ENCODE measurements at regions not wholly inside any gene's neighbourhood (a gene's known extent, or its start where the extent isn't known, plus 50 kb on each side); places are given as distances from the start of the nearest gene placed in this dataset.

- TF ChIP-seq ZFX (IDR thresholded peaks at IDR 0.05; ENCODE audit: borderline replicate concordance) = no peak
- H3K27ac ChIP-seq = no peak overlapping the region
Measured at GRCh38 chr3:31291818-31292217, 240.9 kb upstream of the STT3B start.

GRCh38 chr3:31294430-31295149 is 238.1 kb upstream of the STT3B start:
- TF ChIP-seq ZFX (IDR thresholded peaks at IDR 0.05; ENCODE audit: borderline replicate concordance) = no peak
- TF ChIP-seq, protein P1, sequence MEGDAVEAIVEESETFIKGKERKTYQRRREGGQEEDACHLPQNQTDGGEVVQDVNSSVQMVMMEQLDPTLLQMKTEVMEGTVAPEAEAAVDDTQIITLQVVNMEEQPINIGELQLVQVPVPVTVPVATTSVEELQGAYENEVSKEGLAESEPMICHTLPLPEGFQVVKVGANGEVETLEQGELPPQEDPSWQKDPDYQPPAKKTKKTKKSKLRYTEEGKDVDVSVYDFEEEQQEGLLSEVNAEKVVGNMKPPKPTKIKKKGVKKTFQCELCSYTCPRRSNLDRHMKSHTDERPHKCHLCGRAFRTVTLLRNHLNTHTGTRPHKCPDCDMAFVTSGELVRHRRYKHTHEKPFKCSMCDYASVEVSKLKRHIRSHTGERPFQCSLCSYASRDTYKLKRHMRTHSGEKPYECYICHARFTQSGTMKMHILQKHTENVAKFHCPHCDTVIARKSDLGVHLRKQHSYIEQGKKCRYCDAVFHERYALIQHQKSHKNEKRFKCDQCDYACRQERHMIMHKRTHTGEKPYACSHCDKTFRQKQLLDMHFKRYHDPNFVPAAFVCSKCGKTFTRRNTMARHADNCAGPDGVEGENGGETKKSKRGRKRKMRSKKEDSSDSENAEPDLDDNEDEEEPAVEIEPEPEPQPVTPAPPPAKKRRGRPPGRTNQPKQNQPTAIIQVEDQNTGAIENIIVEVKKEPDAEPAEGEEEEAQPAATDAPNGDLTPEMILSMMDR (IDR thresholded peaks at IDR 0.05) = no peak
- H3K27ac ChIP-seq = no peak overlapping the region

GRCh38 chr3:31295150-31295765 is 237.5 kb upstream of the STT3B start:
- no peak overlapping the region for H3K27ac ChIP-seq
- no peak for TF ChIP-seq ZFX (IDR thresholded peaks at IDR 0.05; ENCODE audit: borderline replicate concordance)
- TF ChIP-seq, protein P1 (IDR thresholded peaks at IDR 0.05) = no peak

DNA sequence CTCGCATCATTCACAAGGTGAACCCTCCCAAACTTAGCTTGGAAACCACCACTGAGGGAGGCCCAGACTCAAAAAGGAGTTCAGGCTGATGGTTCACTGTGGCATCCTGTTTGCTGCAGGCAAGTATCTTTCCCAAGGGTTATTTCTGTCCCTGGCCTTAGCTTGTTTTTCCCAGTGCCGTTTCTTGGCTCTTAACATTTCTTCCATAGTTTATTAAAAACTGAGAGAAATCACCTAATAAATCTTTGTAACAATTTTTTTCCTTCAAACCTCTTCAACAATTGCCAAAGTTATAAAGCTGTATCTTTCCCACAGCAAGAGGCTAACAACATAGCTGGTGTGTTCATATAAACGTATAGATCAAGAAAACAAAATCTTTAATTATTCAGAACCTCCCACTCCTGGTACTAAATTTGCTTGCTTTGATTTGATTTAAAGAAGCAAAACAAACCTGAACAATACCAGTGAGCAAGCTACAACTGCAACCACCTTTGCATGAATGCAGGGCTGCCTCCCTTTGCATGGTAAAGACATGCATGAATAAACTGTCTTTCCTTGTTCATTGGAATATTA is 234.9 kb upstream of the STT3B start:
- no peak overlapping the region for H3K27ac ChIP-seq
- TF ChIP-seq, protein P1 (IDR thresholded peaks at IDR 0.05) = no peak
- no peak for TF ChIP-seq ZFX (IDR thresholded peaks at IDR 0.05; ENCODE audit: borderline replicate concordance)

GRCh38 chr3:31300456-31301443 is 232.0 kb upstream of the STT3B start:
- TF ChIP-seq ZFX (IDR thresholded peaks at IDR 0.05; ENCODE audit: borderline replicate concordance) = no peak
- no peak overlapping the region for H3K27ac ChIP-seq

DNA sequence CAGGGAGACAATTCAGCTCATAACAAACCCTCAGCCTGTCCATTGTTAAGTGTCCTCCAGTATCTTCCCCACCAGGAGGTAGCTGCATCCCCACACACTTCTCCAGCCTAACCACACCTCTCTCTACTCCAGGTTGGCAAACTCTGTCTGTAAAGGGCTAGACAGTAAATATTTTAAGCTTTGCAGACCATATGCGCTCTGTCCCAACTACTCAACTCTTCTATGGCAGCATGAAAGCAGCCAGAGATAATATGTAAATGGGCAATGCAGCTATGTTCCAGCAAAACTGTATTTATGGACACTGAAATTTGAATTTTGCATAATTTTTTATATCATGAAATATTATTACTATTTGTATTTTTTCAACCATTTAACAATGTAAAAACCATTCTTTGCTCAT is 230.4 kb upstream of the STT3B start:
- no peak for TF ChIP-seq ZFX (IDR thresholded peaks at IDR 0.05; ENCODE audit: borderline replicate concordance)
- TF ChIP-seq, protein P1 (IDR thresholded peaks at IDR 0.05) = no peak
- no peak overlapping the region for H3K27ac ChIP-seq

DNA sequence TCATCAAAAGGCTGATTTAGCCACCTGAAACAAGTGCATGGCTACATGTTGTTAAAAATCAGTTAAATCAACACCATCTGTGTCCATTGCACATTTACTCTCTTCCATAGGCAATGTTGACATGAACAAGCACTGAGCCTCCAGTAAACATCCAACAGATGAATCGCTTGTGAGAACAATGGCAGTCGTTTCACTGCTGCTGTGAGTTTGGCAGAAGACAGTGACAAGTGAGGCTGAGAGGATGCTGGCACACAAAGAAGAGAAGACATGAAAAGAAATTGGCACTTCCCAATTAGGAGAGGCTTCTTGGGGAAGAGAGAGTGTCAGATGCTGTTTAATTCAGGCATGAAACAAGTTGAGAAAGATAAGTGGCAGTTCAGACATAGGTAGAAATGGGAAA is 227.4 kb upstream of the STT3B start:
- TF ChIP-seq, protein P1 (IDR thresholded peaks at IDR 0.05) = no peak
- no peak for TF ChIP-seq ZFX (IDR thresholded peaks at IDR 0.05; ENCODE audit: borderline replicate concordance)
- H3K27ac ChIP-seq = no peak overlapping the region
